ENCODE measurements at regions not wholly inside any gene's neighbourhood (a gene's known extent, or its start where the extent isn't known, plus 50 kb on each side); places are given as distances from the start of the nearest gene placed in this dataset.

DNA sequence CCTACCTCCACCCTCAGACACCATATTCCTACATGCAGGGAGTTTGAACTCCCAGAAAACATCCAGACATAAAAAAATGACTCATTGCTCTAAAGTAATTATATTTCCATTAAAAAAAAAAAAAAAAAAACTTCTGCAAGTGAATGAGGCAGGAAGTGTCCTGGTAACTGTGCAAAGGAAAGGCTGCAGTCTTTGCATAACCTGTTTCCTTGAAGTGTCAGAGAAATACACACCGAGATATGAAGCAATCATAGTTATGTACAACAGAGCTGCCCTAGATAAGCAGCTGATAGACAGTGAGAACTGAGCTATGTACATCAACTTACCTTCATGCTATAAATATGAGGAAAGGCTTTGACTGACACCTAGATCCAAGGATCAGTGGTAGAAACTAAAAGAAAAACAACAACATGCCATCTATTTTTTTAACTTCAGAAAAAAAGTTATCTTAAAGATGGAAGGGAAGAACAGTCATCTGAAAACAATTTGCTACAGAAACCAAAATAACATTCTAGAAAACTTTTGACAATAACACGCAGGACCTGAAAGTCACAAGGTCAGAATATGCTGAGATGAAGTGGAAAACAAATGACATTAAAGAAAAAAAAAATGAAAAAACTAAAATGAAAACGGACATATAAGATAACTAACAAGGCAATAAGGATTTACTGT, 263.2 kb downstream of the SEC23A start:
- no peak for DNase-seq (ENCODE audit: low spot score)

DNA sequence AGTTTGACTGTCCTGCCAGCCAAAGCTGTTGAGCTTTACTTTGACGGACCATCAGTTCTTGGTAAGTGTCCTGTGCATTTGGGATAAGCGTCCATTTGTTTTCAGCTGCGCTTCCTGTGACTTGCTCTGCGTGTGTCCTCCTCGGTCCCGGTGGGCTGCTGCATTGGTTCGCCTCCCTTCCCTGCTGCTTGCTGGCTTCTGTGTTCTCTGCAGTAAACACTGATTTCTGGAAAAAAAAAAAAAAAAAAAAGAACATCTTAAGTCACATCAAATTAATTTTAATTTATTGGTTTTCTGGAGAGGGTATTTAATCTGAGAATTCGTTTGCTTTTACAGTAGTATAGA, 264.1 kb downstream of the SEC23A start:
- no peak for DNase-seq (ENCODE audit: low spot score)

DNA sequence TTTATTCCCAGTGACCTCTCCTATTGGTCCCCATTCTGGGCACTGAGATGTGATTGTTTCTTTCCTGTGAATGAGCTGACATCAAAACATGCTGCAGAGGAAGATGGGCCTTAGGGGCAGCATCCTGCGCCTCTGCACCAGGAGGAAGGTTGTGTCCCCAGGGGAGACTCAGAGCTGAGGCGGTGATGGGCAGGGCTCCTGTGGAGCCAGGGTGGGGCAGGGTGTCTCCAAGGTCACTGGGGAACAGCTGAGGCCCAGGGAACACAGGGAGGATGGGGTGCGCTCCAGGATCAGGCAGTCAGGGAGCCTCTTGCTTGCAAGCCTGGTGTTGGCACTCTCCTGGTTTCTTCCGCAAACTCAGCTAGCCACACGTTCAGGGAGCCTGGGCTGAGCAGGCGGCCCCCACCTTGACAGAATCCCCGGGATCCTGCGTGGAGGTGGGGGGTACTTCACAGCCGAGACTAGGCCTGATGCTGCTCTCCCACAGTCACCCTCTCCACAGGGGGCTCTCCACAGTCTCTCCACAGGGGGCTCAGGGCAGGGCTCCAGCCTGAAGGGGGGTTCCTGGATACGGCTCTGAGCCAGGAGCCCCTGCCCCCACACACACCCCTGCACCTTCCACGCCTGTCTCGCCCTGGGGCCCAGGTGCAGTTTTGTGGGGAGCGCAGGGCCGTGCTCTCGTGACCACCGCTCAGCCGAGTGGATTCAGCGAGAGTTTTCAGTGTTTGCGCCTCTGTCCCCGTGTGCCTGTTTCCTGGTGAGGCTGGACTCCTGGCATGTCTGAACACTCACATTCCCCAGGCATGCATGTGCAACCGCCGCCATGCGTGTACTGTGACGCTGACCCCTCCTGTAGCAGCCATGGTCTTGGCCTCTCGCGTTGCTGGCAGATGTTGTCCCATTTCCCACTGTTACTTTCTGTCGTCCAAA, 264.7 kb downstream of the SEC23A start:
- no peak for DNase-seq (ENCODE audit: low spot score)

DNA sequence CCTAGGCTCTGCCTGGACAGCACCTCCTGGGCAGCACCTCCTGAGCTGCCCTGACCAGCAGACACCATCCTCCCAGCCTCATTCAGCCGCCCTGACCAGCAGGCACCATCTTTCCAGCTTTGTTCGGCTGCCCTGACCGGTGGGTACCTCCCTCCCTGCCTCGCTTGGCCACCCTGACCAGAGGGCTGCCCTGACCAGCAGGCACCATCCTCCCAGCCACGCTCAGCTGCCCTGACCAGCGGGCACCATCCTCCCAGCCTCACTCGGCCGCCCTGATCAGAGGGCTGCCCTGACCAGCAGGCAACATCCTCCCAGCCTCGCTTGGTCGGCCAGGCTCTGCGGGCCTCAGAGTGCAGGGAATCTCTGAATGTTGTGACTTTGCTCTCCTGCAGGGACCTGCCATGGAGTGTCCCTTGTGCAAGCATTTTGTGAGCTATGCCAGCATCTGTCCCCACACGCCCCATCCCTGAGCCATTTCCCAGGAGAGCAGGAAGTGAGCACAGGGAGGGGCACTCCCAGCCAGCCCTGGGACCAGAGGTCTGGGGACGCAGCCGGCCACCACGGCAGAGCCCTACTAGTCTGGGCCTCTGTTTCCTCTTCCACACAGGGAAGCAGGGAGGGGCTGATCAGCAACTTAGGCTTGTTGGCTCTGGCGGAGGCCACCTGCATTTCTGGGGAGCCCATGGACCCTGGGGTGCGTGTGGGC, 265.5 kb downstream of the SEC23A start:
- no peak for DNase-seq (ENCODE audit: low spot score)

DNA sequence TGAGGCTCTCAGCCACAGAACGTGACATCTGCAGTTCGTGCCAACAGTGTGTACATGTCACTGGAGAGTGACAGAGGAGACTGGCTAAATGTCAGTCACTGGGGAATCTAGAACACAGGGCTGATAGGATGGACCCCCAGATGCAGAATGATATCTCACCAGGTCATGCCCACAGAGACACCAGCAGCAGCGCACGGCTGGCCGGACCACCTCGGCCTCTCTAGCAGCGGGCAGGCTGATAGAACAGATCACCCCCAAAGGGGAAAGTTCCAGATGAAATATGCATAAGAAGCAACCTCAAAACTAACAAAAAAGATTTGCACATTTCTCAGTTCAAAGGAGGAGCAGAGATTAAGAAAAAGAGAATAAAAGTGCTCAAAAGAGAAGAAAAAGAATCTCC, 266.5 kb downstream of the SEC23A start:
- no peak for DNase-seq (ENCODE audit: low spot score)

GRCh38 chr14:38835874-38836273, 267.2 kb downstream of the SEC23A start:
- DNase-seq (ENCODE audit: low spot score), result no peak

DNA sequence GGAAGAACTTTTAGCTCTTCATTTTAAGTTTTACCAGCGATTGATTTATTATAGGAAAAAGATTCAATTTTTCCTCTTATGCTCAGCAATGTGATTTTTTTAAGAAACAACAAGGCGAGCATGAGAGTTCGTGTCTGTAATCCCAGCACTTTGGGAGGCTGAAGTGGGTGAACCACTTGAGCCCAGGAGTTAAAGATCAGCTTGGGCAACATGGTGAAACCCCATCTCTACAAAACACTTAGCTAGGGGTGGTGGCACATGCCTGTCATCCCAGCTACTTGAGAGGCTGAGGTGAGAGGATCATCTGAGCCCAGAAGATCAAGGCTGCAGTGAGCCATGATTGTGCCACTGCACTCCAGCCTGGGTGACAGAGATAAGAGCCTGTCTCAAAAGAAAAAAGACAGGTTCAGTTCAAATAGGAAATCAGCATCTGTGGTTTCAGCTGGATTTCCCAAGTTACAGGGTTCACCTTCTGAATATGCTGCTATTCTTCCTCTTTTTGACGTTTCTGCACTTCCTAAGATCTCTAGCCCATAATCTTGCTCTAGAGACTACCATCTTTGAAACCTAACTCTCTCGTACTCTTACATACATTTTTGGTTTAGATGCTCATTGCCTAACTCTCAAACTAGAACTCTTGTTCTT, 274.7 kb downstream of the SEC23A start:
- no peak for DNase-seq (ENCODE audit: low spot score)

DNA sequence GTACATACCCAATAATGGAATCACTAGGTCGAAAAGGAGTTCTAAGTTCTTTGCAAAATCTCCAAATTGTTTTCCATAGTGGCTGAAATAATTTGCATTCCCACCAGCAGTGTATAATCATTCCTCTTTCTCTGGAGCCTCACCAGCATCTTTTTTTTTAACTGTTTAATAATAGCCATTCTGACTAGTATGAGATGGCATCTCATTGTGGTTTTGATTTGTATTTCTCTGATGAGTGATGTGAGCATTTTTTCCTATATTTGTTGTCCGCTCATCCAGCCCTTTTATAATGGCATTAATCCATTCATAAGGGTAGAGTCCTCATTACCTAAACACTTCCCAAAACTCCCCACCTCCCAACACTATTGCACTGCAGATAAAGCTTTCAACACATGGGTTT, 278.3 kb downstream of the SEC23A start:
- no peak for DNase-seq (ENCODE audit: low spot score)

- DNase-seq (ENCODE audit: low spot score), result no peak
Observed at GRCh38 chr14:38818555-38818954, 284.5 kb downstream of the SEC23A start.

DNA sequence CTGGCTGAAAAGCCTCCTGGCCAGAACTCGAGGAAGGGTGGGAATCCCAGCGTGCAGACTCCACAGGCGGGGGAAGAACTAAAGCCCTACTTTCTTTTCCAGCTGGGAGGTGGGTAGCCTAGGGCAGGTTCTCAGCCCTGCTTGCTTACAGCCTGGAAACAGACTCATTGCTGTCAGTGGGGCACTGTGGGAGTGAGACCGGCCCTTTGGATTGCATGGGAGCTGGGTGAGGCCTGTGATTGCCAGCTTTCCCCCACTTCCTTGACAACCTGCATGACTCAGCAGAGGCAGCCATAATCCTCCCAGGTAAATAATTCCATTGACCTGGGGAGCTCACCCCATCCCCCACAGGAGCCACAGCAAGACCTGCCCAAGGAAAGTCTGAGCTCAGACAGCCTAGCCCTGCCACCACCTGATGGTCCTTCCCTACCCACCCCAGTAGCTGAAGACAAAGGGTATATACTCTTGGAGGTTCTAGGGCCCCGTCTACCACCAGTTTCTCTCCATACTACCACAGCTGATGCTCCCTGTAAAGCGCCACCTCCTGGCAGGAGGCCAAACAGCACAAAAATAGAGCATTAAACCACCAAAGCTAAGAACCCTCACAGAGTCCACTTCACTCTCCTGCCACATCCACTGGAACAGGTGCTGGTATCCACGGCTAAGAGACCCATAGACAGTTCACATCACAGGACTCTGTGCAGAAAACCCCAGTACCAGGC, 294.1 kb downstream of the SEC23A start:
- DNase-seq (ENCODE audit: low spot score), result no peak

GRCh38 chr14:38799671-38800070, 303.4 kb downstream of the SEC23A start:
- DNase-seq (ENCODE audit: low spot score), result no peak

GRCh38 chr14:38794677-38795076, 308.4 kb downstream of the SEC23A start:
- no peak for DNase-seq (ENCODE audit: low spot score)

DNA sequence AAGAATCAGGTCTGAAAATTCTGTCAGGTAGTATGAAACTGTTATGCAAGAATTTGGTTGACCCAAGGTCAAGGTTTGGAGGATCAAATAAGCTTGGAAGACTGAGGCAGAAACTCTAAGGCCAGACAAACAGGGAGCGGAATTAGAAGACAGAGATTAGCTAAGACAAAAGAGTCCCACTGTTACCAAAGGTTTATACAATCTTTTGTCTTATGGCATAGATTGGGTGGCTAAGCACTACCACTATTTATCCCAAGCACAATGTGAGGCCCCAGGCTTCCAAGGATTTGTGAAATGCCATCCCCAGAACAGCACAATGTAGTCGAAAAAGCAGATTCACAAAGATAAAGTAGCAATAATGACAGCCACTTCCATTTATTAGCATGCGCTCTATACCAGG, 311.2 kb downstream of the SEC23A start:
- DNase-seq (ENCODE audit: low spot score), result no peak

- no peak for DNase-seq (ENCODE audit: low spot score)
Observed at GRCh38 chr14:38790916-38791315, 312.1 kb downstream of the SEC23A start.

- no peak for DNase-seq (ENCODE audit: low spot score)
Observed at GRCh38 chr14:38789805-38790204, 313.2 kb downstream of the SEC23A start.

DNA sequence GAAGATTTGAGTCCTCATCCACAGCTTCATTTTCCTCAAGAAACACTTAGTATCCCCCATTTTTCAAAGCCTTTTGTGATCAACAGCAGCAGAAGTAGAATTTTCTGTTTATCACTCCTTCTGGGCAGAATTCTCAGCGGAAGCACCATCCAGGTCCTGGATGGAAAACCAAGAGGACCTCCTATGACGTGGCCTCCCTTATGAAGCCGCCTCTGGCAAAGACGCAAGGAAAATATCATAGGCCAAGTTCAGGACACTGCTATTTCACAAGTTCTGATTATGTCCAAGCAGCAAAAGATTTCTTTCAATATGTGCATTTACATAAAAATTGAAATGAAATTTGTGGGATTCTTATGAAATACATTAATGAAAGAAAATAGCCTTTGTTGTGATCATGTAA, 315.0 kb downstream of the SEC23A start:
- no peak for DNase-seq (ENCODE audit: low spot score)

DNA sequence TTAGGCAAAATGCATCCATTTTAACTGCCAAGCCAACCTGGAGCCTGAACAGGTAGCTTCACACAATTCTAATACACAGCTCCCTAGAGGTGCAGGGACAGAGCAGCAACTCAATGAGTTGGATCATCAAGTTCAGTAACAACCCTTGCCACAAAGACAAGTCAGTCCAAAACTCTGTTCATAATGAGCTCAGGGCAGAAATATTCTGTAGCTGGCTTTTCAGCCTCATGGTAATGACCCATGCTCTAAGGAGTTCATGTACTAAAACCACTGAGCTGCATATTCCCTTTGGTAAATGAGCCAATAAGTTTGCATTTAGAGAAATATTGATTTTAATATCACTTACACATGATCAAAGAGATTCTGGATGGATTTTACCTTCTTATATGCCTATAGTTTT, 316.1 kb downstream of the SEC23A start:
- DNase-seq (ENCODE audit: low spot score), result no peak

DNA sequence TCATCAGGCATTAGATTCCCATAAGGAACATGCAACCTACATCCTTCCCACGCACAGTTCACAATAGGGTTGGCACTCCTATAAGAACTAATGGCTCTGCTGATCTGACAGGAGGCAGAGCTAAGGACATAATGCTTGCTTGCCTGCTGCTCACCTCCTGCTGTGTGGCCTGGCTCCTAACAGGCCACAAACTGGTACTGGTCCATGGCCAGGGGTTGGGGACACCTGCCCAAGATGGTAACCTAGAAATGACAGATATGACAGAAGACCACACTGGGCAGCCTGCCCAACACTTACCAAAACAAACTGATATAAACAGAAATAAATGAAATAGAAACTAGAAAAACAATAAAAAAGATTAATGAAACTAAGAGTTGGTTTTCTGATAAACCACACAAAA, 325.6 kb downstream of the SEC23A start:
- DNase-seq (ENCODE audit: low spot score), result no peak

GRCh38 chr14:38775986-38776385, 327.0 kb downstream of the SEC23A start:
- DNase-seq (ENCODE audit: low spot score), result no peak

- no peak for DNase-seq (ENCODE audit: low spot score)
Observed at GRCh38 chr14:38774162-38774561, 328.9 kb downstream of the SEC23A start.

GRCh38 chr14:38770251-38770650, 332.8 kb downstream of the SEC23A start:
- no peak for DNase-seq (ENCODE audit: low spot score)

- no peak for DNase-seq (ENCODE audit: low spot score)
Observed at GRCh38 chr14:38762845-38763244, 340.2 kb downstream of the SEC23A start.

All from CD4-positive, alpha-beta T cell treated with Interleukin-15 for 4 hours (primary cell).